ENCODE measurements at regions not wholly inside any gene's neighbourhood (a gene's known extent, or its start where the extent isn't known, plus 50 kb on each side); places are given as distances from the start of the nearest gene placed in this dataset.

GRCh38 chr3:177960722-177961121, 575.5 kb upstream of the KCNMB2 start:
- no peak for TF ChIP-seq EP300 (IDR thresholded peaks at IDR 0.05)
- no peak for TF ChIP-seq CTCF (IDR thresholded peaks at IDR 0.05)
- TF ChIP-seq POLR2A (IDR thresholded peaks at IDR 0.05): no peak
- TF ChIP-seq POLR2AphosphoS5 (IDR thresholded peaks at IDR 0.05): no peak
- Histone ChIP-seq H3K27me3 (no peaks in the 10 kb centered on the region), H3K9me3 (no peaks in the 10 kb centered on the region), H3K36me3 (no peaks in the 10 kb centered on the region), H3K4me3 (no peak overlapping the region), H3K4me1 (no peaks in the 10 kb centered on the region), H3K27ac (no peak overlapping the region)
- no peak for DNase-seq (ENCODE audit: low spot score in 2 of 2)

- TF ChIP-seq POLR2A (IDR thresholded peaks at IDR 0.05): no peak
- TF ChIP-seq POLR2AphosphoS5 (IDR thresholded peaks at IDR 0.05): no peak
- no peak for TF ChIP-seq CTCF (IDR thresholded peaks at IDR 0.05)
- TF ChIP-seq EP300 (IDR thresholded peaks at IDR 0.05): no peak
These were observed 574.5 kb upstream of the KCNMB2 start for GRCh38 chr3:177961784-177962183.

GRCh38 chr3:177966493-177966892, 569.7 kb upstream of the KCNMB2 start:
- Histone ChIP-seq H3K4me1 (no peaks in the 10 kb centered on the region), H3K36me3 (no peaks in the 10 kb centered on the region), H3K27ac (no peak overlapping the region), H3K9me3 (no peaks in the 10 kb centered on the region), H3K4me3 (no peak overlapping the region), H3K27me3 (no peaks in the 10 kb centered on the region)
- TF ChIP-seq CTCF (IDR thresholded peaks at IDR 0.05): no peak
- no peak for TF ChIP-seq POLR2A (IDR thresholded peaks at IDR 0.05)
- TF ChIP-seq POLR2AphosphoS5 (IDR thresholded peaks at IDR 0.05): no peak
- TF ChIP-seq EP300 (IDR thresholded peaks at IDR 0.05): no peak
- DNase-seq (ENCODE audit: low spot score in 2 of 2): no peak
- 100% methylated on average over 1 of the region's 1 CpG for WGBS

More at GRCh38 chr3:177961784-177962183, 574.5 kb upstream of the KCNMB2 start:
- Histone ChIP-seq H3K4me1 (no peaks in the 10 kb centered on the region), H3K36me3 (no peaks in the 10 kb centered on the region), H3K27ac (no peak overlapping the region), H3K27me3 (no peaks in the 10 kb centered on the region), H3K4me3 (no peak overlapping the region), H3K9me3 (no peaks in the 10 kb centered on the region)
- DNase-seq (ENCODE audit: low spot score in 2 of 2): no peak
- WGBS: 85% methylated on average over 3 of the region's 3 CpGs

GRCh38 chr3:177968891-177969290, 567.3 kb upstream of the KCNMB2 start:
- Histone ChIP-seq H3K27me3 (no peaks in the 10 kb centered on the region), H3K4me3 (no peak overlapping the region), H3K27ac (no peak overlapping the region), H3K36me3 (no peaks in the 10 kb centered on the region), H3K9me3 (no peaks in the 10 kb centered on the region), H3K4me1 (no peaks in the 10 kb centered on the region)
- no peak for DNase-seq (ENCODE audit: low spot score in 2 of 2)
- TF ChIP-seq POLR2AphosphoS5 (IDR thresholded peaks at IDR 0.05) (no peak), EP300 (IDR thresholded peaks at IDR 0.05) (no peak), POLR2A (IDR thresholded peaks at IDR 0.05) (no peak), CTCF (IDR thresholded peaks at IDR 0.05) (no peak)
- 93% methylated on average over 2 of the region's 2 CpGs for WGBS

GRCh38 chr3:177973241-177973840, 562.9 kb upstream of the KCNMB2 start:
- TF ChIP-seq POLR2AphosphoS5 (IDR thresholded peaks at IDR 0.05): no peak
- no peak for TF ChIP-seq CTCF (IDR thresholded peaks at IDR 0.05)
- TF ChIP-seq POLR2A (IDR thresholded peaks at IDR 0.05): no peak
- DNase-seq (ENCODE audit: low spot score in 2 of 2): no peak
- Histone ChIP-seq H3K9me3 (no peaks in the 10 kb centered on the region), H3K27me3 (no peaks in the 10 kb centered on the region), H3K4me1 (no peaks in the 10 kb centered on the region), H3K36me3 (no peaks in the 10 kb centered on the region), H3K4me3 (no peak overlapping the region), H3K27ac (no peak overlapping the region)
- 81% methylated on average over 2 of the region's 2 CpGs for WGBS
